Panc1 (cell line): ENCODE measurements at regions not wholly inside any gene's neighbourhood (a gene's known extent, or its start where the extent isn't known, plus 50 kb on each side); places are given as distances from the start of the nearest gene placed in this dataset.

Source experiments
- POLR2AphosphoS5 ChIP-seq: IDR thresholded peaks from 2 replicates; pipeline ENCODE4 v1.6.1; 2012; ENCODE audit warnings: mild to moderate bottlenecking, low read depth, low read length, moderate library complexity
- TCF7L2 ChIP-seq: IDR thresholded peaks from 2 replicates; pipeline ENCODE4 v1.6.1; 2011; ENCODE audit warnings: mild to moderate bottlenecking, low read depth, low read length, inconsistent platforms
- TF ChIP-seq, protein P1 (sequence below): fragments of 450-650 bp; IDR thresholded peaks from 2 replicates; pipeline ENCODE4 v1.5.1; 2017; ENCODE audit warnings: mild to moderate bottlenecking

DNA sequence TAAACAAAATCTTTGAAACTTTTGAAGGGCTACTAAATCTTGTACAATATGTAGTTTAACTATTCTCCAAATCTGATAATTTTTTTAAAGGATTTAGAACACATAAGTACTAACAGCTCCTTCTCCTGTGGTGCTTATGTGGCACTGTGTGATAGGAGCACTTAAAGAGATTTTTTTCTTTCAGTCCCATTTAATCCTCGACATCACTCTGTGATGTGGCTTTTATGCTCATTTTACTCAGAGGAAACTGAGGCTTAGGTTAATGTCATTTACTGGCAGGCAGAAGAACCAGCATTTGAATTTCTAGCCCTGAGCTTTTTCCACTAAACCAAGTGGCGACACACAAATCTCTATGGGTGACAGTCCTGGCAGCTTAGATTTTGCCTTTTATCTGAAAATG is 92.4 kb downstream of the SAMD9 start:
- TF ChIP-seq, protein P1, sequence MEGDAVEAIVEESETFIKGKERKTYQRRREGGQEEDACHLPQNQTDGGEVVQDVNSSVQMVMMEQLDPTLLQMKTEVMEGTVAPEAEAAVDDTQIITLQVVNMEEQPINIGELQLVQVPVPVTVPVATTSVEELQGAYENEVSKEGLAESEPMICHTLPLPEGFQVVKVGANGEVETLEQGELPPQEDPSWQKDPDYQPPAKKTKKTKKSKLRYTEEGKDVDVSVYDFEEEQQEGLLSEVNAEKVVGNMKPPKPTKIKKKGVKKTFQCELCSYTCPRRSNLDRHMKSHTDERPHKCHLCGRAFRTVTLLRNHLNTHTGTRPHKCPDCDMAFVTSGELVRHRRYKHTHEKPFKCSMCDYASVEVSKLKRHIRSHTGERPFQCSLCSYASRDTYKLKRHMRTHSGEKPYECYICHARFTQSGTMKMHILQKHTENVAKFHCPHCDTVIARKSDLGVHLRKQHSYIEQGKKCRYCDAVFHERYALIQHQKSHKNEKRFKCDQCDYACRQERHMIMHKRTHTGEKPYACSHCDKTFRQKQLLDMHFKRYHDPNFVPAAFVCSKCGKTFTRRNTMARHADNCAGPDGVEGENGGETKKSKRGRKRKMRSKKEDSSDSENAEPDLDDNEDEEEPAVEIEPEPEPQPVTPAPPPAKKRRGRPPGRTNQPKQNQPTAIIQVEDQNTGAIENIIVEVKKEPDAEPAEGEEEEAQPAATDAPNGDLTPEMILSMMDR = no peak
- no peak for TF ChIP-seq POLR2AphosphoS5
- TF ChIP-seq TCF7L2 = no peak
